ENCODE measurements at regions not wholly inside any gene's neighbourhood (a gene's known extent, or its start where the extent isn't known, plus 50 kb on each side); places are given as distances from the start of the nearest gene placed in this dataset.

DNA sequence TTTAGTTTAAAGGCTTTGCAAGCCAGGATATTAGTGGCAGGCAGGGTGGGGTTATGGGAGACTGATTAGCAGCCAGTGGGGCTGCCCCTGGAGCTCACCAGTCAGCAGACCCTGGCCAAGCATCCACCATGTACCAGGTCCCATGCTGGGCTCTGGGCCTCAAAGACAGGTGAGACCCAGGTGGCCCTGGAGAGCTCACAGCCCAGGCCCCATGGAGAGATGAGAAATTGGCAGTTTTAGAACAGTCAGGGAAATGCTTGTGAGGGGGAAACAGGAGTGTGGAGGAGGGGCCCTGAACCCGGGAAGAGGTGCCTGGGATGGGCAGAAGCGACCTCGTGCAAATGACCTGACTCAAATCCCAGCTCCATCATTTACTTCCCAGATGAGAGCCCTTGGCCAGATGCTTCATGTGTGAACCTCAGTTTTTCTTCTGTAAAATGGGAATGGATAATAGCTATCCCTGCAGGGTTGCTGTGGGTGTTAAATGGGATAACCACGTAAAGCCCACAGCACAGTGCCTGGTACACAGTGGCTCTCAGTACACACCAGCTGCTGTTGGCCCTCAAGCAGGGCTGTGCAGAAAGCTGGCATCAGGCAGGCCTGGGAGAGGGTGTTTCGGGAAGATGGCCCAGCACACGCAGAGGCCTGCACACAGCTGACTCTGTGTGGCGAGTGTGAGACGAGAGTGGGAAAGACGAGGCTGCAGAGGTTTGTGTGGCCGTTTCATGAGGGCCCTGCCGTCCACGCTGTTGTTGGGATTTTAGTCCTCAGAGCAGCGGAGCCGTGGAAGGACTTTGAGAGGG is 518.5 kb downstream of the PTPRU start:
- H3K27me3 Mint-ChIP-seq = peaks cover 12% of the 10 kb centered on the region
- DNase-seq (ENCODE audit: low spot score, unreplicated experiment) = no peak
- TF ChIP-seq, protein P1, sequence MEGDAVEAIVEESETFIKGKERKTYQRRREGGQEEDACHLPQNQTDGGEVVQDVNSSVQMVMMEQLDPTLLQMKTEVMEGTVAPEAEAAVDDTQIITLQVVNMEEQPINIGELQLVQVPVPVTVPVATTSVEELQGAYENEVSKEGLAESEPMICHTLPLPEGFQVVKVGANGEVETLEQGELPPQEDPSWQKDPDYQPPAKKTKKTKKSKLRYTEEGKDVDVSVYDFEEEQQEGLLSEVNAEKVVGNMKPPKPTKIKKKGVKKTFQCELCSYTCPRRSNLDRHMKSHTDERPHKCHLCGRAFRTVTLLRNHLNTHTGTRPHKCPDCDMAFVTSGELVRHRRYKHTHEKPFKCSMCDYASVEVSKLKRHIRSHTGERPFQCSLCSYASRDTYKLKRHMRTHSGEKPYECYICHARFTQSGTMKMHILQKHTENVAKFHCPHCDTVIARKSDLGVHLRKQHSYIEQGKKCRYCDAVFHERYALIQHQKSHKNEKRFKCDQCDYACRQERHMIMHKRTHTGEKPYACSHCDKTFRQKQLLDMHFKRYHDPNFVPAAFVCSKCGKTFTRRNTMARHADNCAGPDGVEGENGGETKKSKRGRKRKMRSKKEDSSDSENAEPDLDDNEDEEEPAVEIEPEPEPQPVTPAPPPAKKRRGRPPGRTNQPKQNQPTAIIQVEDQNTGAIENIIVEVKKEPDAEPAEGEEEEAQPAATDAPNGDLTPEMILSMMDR (IDR thresholded peaks at IDR 0.05; ENCODE audit: unreplicated experiment) = no peak
- H3K27ac Mint-ChIP-seq = no peak overlapping the region
- H3K9me3 Mint-ChIP-seq (ENCODE audit: low read depth) = no peaks in the 10 kb centered on the region
- H3K36me3 Mint-ChIP-seq (ENCODE audit: insufficient read depth) = no peaks in the 10 kb centered on the region
- H3K4me3 Mint-ChIP-seq (ENCODE audit: low read depth) = no peak overlapping the region
- peaks cover 7% of the 10 kb centered on the region for H3K4me1 Mint-ChIP-seq (ENCODE audit: low read depth)

- H3K27ac Mint-ChIP-seq = no peak overlapping the region
- H3K9me3 Mint-ChIP-seq (ENCODE audit: low read depth) = no peaks in the 10 kb centered on the region
- H3K27me3 Mint-ChIP-seq = peaks cover 12% of the 10 kb centered on the region
- no peaks in the 10 kb centered on the region for H3K36me3 Mint-ChIP-seq (ENCODE audit: insufficient read depth)
- DNase-seq (ENCODE audit: low spot score, unreplicated experiment) = no peak
- H3K4me3 Mint-ChIP-seq (ENCODE audit: low read depth) = no peak overlapping the region
- TF ChIP-seq, protein P1 (IDR thresholded peaks at IDR 0.05; ENCODE audit: unreplicated experiment) = no peak
- peaks cover 6% of the 10 kb centered on the region for H3K4me1 Mint-ChIP-seq (ENCODE audit: low read depth)
Observed at GRCh38 chr1:29753771-29754572, 517.6 kb downstream of the PTPRU start.

DNA sequence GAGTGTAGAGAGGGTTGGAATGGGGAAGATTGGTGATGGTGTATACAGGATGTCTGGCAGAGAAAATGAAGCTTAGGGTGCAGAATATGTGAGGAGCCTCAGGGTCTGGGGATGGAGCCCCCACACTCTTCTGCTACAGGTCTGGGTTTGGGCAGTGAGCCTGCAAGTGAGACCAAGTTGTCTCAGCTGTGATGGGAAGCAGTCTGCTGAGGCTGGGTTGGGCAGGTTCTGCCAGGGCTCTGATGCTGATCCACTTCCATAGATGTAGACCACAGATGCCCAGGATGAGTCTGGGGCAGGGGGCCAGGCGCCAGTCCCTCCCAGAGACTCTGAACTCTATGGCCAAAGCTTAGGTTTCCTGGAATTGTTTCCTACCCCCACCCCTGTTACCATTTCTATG is 516.9 kb downstream of the PTPRU start:
- Mint-ChIP-seq H3K9me3 (ENCODE audit: low read depth) (no peaks in the 10 kb centered on the region), H3K27ac (no peak overlapping the region), H3K36me3 (ENCODE audit: insufficient read depth) (no peaks in the 10 kb centered on the region), H3K27me3 (peaks cover 12% of the 10 kb centered on the region), H3K4me1 (ENCODE audit: low read depth) (peaks cover 2% of the 10 kb centered on the region), H3K4me3 (ENCODE audit: low read depth) (no peak overlapping the region)
- DNase-seq (ENCODE audit: low spot score, unreplicated experiment) = no peak
- TF ChIP-seq, protein P1 (IDR thresholded peaks at IDR 0.05; ENCODE audit: unreplicated experiment) = no peak

DNA sequence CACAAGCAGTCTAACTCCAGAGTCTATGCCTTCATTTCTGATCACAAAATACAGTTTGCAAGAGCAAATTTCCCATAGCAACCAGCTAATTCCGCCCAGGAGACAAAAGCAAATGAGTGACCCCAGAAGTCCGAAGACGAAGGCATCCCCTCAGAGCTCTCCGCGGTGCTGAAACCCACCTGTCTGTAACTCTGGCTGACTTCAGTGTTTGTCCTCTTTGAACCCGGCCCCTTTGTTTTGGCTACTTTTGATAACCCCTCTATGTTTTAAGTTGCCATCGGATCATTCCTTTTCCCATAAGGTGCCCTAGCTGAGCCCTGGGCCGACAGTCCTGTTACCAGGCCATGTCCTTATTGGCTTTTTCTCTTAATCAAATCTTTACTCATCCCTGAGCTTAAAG is 515.8 kb downstream of the PTPRU start:
- Mint-ChIP-seq H3K9me3 (ENCODE audit: low read depth) (no peaks in the 10 kb centered on the region), H3K36me3 (ENCODE audit: insufficient read depth) (no peaks in the 10 kb centered on the region), H3K27ac (no peak overlapping the region), H3K4me1 (ENCODE audit: low read depth) (no peaks in the 10 kb centered on the region), H3K27me3 (peaks cover 14% of the 10 kb centered on the region), H3K4me3 (ENCODE audit: low read depth) (no peak overlapping the region)
- DNase-seq (ENCODE audit: low spot score, unreplicated experiment) = no peak
- TF ChIP-seq, protein P1 (IDR thresholded peaks at IDR 0.05; ENCODE audit: unreplicated experiment) = no peak

- H3K36me3 Mint-ChIP-seq (ENCODE audit: insufficient read depth) = no peaks in the 10 kb centered on the region
- no peak overlapping the region for H3K4me3 Mint-ChIP-seq (ENCODE audit: low read depth)
- H3K9me3 Mint-ChIP-seq (ENCODE audit: low read depth) = no peaks in the 10 kb centered on the region
- DNase-seq (ENCODE audit: low spot score, unreplicated experiment) = no peak
- H3K4me1 Mint-ChIP-seq (ENCODE audit: low read depth) = no peaks in the 10 kb centered on the region
- no peak overlapping the region for H3K27ac Mint-ChIP-seq
- peaks cover 16% of the 10 kb centered on the region for H3K27me3 Mint-ChIP-seq
- TF ChIP-seq, protein P1 (IDR thresholded peaks at IDR 0.05; ENCODE audit: unreplicated experiment) = no peak
Observed at GRCh38 chr1:29749024-29749945, 513.0 kb downstream of the PTPRU start.

Measured in progenitor cell of endocrine pancreas (in vitro differentiated cells).